ENCODE measurements at regions not wholly inside any gene's neighbourhood (a gene's known extent, or its start where the extent isn't known, plus 50 kb on each side); places are given as distances from the start of the nearest gene placed in this dataset.

DNA sequence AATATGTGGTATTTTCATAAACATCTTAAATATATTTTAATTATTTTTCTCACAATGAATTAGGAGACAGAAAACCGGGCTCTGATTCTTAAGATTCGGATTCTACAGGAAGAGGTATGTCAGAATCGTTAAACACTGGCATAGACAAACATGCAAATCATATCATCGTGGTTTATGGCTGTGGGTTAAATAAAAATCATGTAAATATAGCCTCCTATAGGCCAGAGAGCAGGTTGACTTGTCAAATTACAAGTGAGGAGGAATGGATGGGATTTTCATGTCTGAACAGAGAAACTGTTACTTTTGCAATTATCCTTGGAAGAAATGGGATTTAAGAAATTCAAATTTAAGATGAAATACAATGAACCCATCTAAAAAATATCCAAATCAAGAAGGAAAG lies 74.9 kb upstream of the BCAT1 start:
- TF ChIP-seq CTCF (IDR thresholded peaks at IDR 0.05) = no peak
- no peak overlapping the region for H3K4me3 ChIP-seq
- no peaks in the 10 kb centered on the region for H3K36me3 ChIP-seq
- H3K27ac ChIP-seq = no peak overlapping the region
- DNase-seq (ENCODE audit: low spot score) = no peak
- no peaks in the 10 kb centered on the region for H3K4me1 ChIP-seq (ENCODE audit: control insufficient read depth in 1 of 2, low read depth in 2 of 2)
- no peaks in the 10 kb centered on the region for H3K27me3 ChIP-seq (replicated peaks; ENCODE audit: insufficient read depth)
- no peak for ATAC-seq (ENCODE audit: insufficient number of reproducible peaks, low FRiP score, low read depth)
- no peaks in the 10 kb centered on the region for H3K9me3 ChIP-seq

GRCh38 chr12:25020621-25021243 lies 71.8 kb upstream of the BCAT1 start:
- no peak for ATAC-seq (ENCODE audit: insufficient number of reproducible peaks, low FRiP score, low read depth)
- no peaks in the 10 kb centered on the region for H3K36me3 ChIP-seq

GRCh38 chr12:25018146-25018545 lies 69.2 kb upstream of the BCAT1 start:
- DNase-seq (ENCODE audit: low spot score) (no peak), ATAC-seq (ENCODE audit: insufficient number of reproducible peaks, low FRiP score, low read depth) (no peak)
- no peaks in the 10 kb centered on the region for H3K36me3 ChIP-seq
- no peaks in the 10 kb centered on the region for H3K27me3 ChIP-seq (replicated peaks; ENCODE audit: insufficient read depth)
- H3K9me3 ChIP-seq = no peaks in the 10 kb centered on the region
- H3K4me1 ChIP-seq (ENCODE audit: control insufficient read depth in 1 of 2, low read depth in 2 of 2) = peaks cover 0 to 9% of the 10 kb centered on the region in 2 donors
- no peak overlapping the region for H3K4me3 ChIP-seq
- no peak for TF ChIP-seq CTCF (IDR thresholded peaks at IDR 0.05)
- no peak overlapping the region for H3K27ac ChIP-seq

More at GRCh38 chr12:25020621-25021243, 71.8 kb upstream of the BCAT1 start:
- no peak for DNase-seq (ENCODE audit: low spot score)
- Histone ChIP-seq H3K27me3 (replicated peaks; ENCODE audit: insufficient read depth) (no peaks in the 10 kb centered on the region), H3K9me3 (no peaks in the 10 kb centered on the region), H3K4me3 (no peak overlapping the region), H3K4me1 (ENCODE audit: control insufficient read depth in 1 of 2, low read depth in 2 of 2) (no peaks in the 10 kb centered on the region), H3K27ac (no peak overlapping the region)
- no peak for TF ChIP-seq CTCF (IDR thresholded peaks at IDR 0.05)

- ATAC-seq (ENCODE audit: insufficient number of reproducible peaks, low FRiP score, low read depth) = no peak
- no peaks in the 10 kb centered on the region for H3K9me3 ChIP-seq
- TF ChIP-seq CTCF (IDR thresholded peaks at IDR 0.05) = no peak
These were observed 68.4 kb upstream of the BCAT1 start for GRCh38 chr12:25017336-25017735.

DNA sequence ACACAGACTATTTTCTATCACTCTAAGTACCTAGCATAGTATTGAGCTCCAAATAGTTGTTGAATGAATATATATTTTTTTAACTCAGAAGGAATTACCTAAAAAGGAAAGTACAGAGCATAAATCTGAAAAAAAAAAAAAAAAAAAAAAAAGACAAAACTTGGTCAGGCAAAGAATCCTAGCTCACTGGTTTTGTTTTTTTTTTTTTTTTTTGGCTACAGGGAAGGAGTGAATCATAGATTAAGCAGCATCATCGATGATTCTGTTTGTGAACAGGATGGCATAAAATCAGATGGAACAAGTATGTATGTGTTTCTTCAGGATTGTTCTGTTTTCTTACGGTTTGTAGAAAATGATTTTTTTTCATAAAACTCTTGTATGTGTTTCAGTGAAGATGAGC lies 66.1 kb upstream of the BCAT1 start:
- DNase-seq (ENCODE audit: low spot score) (no peak), ATAC-seq (ENCODE audit: insufficient number of reproducible peaks, low FRiP score, low read depth) (no peak)
- no peaks in the 10 kb centered on the region for H3K9me3 ChIP-seq
- TF ChIP-seq CTCF (IDR thresholded peaks at IDR 0.05) = no peak
- no peaks in the 10 kb centered on the region for H3K27me3 ChIP-seq (replicated peaks; ENCODE audit: insufficient read depth)
- H3K4me3 ChIP-seq = no peak overlapping the region
- H3K4me1 ChIP-seq (ENCODE audit: control insufficient read depth in 1 of 2, low read depth in 2 of 2) = peaks cover 0 to 9% of the 10 kb centered on the region in 2 donors
- no peaks in the 10 kb centered on the region for H3K36me3 ChIP-seq
- no peak overlapping the region for H3K27ac ChIP-seq

More at GRCh38 chr12:25017336-25017735, 68.4 kb upstream of the BCAT1 start:
- Histone ChIP-seq H3K27ac (no peak overlapping the region), H3K36me3 (no peaks in the 10 kb centered on the region), H3K4me3 (no peak overlapping the region), H3K4me1 (ENCODE audit: control insufficient read depth in 1 of 2, low read depth in 2 of 2) (peaks cover 0 to 9% of the 10 kb centered on the region in 2 donors), H3K27me3 (replicated peaks; ENCODE audit: insufficient read depth) (no peaks in the 10 kb centered on the region)
- no peak for DNase-seq (ENCODE audit: low spot score)
